ENCODE measurements at regions not wholly inside any gene's neighbourhood (a gene's known extent, or its start where the extent isn't known, plus 50 kb on each side); places are given as distances from the start of the nearest gene placed in this dataset.
"Not testable (repeated sequence)": the region's sequence is repeated elsewhere in the genome, so short reads cannot be mapped to it uniquely, and the experiment has no call there.

- no peak for DNase-seq (ENCODE audit: extremely low spot score)
- no peak for TF ChIP-seq CTCF (IDR thresholded peaks at IDR 0.05; ENCODE audit: control extremely low read depth, extremely low read depth, low read depth, missing control alignments)
- ChIA-PET CTCF (no interaction called here), POLR2A (no interaction called here)
Observed at GRCh38 chr5:67771221-67771620, 444.3 kb upstream of the PIK3R1 start.

GRCh38 chr5:67770431-67771025, 445.0 kb upstream of the PIK3R1 start:
- DNase-seq (ENCODE audit: extremely low spot score) = no peak
- TF ChIP-seq CTCF (IDR thresholded peaks at IDR 0.05; ENCODE audit: control extremely low read depth, extremely low read depth, low read depth, missing control alignments) = no peak
- POLR2A ChIA-PET = no interaction called here
- CTCF ChIA-PET = no interaction called here

GRCh38 chr5:67765697-67766096, 449.9 kb upstream of the PIK3R1 start:
- no peak for DNase-seq (ENCODE audit: extremely low spot score)
- TF ChIP-seq CTCF (IDR thresholded peaks at IDR 0.05; ENCODE audit: control extremely low read depth, extremely low read depth, low read depth, missing control alignments) = no peak
- ChIA-PET POLR2A (no interaction called here), CTCF (no interaction called here)

- CTCF ChIA-PET; DNase-seq (ENCODE audit: extremely low spot score); POLR2A ChIA-PET: not testable (repeated sequence)
Observed at GRCh38 chr5:67757771-67758170, 457.8 kb upstream of the PIK3R1 start.

GRCh38 chr5:67752357-67752708, 463.2 kb upstream of the PIK3R1 start:
- ChIA-PET CTCF (no interaction called here), POLR2A (no interaction called here)
- TF ChIP-seq CTCF (IDR thresholded peaks at IDR 0.05; ENCODE audit: control extremely low read depth, extremely low read depth, low read depth, missing control alignments) = no peak
- no peak for DNase-seq (ENCODE audit: extremely low spot score)

GRCh38 chr5:67748165-67748690, 467.3 kb upstream of the PIK3R1 start:
- POLR2A ChIA-PET = no interaction called here
- CTCF ChIA-PET = no interaction called here
- no peak for DNase-seq (ENCODE audit: extremely low spot score)
- TF ChIP-seq CTCF (IDR thresholded peaks at IDR 0.05; ENCODE audit: control extremely low read depth, extremely low read depth, low read depth, missing control alignments) = no peak

- no peak for TF ChIP-seq CTCF (IDR thresholded peaks at IDR 0.05; ENCODE audit: control extremely low read depth, extremely low read depth, low read depth, missing control alignments)
Observed at GRCh38 chr5:67747096-67747495, 468.5 kb upstream of the PIK3R1 start.

GRCh38 chr5:67746608-67747007, 468.9 kb upstream of the PIK3R1 start:
- DNase-seq (ENCODE audit: extremely low spot score); CTCF ChIA-PET: not testable (repeated sequence)

More at GRCh38 chr5:67747096-67747495, 468.5 kb upstream of the PIK3R1 start:
- CTCF ChIA-PET = no interaction called here
- POLR2A ChIA-PET = no interaction called here
- DNase-seq (ENCODE audit: extremely low spot score) = no peak

More at GRCh38 chr5:67746608-67747007, 468.9 kb upstream of the PIK3R1 start:
- POLR2A ChIA-PET = not testable (repeated sequence)

Data from GM10248 (cell line).